DMS 273 (cell line): ENCODE measurements at regions not wholly inside any gene's neighbourhood (a gene's known extent, or its start where the extent isn't known, plus 50 kb on each side); places are given as distances from the start of the nearest gene placed in this dataset.

ENCODE experiments used
- DNase-seq: peaks from one replicate; lab custom pipeline; 2025; ENCODE audit not compliant: unreplicated experiment; lab: John Stamatoyannopoulos, UW

GRCh38 chr9:106310782-106311181, 552.2 kb upstream of the ZNF462 start:
- no peak for DNase-seq

GRCh38 chr9:106312906-106313305, 550.1 kb upstream of the ZNF462 start:
- no peak for DNase-seq

GRCh38 chr9:106314476-106314875, 548.5 kb upstream of the ZNF462 start:
- DNase-seq: no peak

GRCh38 chr9:106321394-106322180, 541.4 kb upstream of the ZNF462 start:
- peak; percentile 35 for DNase-seq

- no peak for DNase-seq
Observed at GRCh38 chr9:106322706-106323245, 540.2 kb upstream of the ZNF462 start.

- no peak for DNase-seq
Observed at GRCh38 chr9:106324053-106324585, 538.8 kb upstream of the ZNF462 start.

- no peak for DNase-seq
Observed at GRCh38 chr9:106324591-106325280, 538.2 kb upstream of the ZNF462 start.

GRCh38 chr9:106326493-106326892, 536.5 kb upstream of the ZNF462 start:
- DNase-seq: no peak

GRCh38 chr9:106333481-106333880, 529.5 kb upstream of the ZNF462 start:
- peak; percentile 38 for DNase-seq

GRCh38 chr9:106334081-106334480, 528.9 kb upstream of the ZNF462 start:
- DNase-seq: no peak

GRCh38 chr9:106339882-106340281, 523.1 kb upstream of the ZNF462 start:
- no peak for DNase-seq

GRCh38 chr9:106350777-106351176, 512.2 kb upstream of the ZNF462 start:
- DNase-seq: no peak

- DNase-seq: no peak
Observed at GRCh38 chr9:106356924-106357323, 506.0 kb upstream of the ZNF462 start.

GRCh38 chr9:106358331-106358730, 504.6 kb upstream of the ZNF462 start:
- DNase-seq: no peak

- DNase-seq: no peak
Observed at GRCh38 chr9:106376689-106377088, 486.3 kb upstream of the ZNF462 start.

- DNase-seq: peak; percentile 20
Observed at GRCh38 chr9:106383072-106383471, 479.9 kb upstream of the ZNF462 start.

- DNase-seq: no peak
Observed at GRCh38 chr9:106387965-106388364, 475.0 kb upstream of the ZNF462 start.

GRCh38 chr9:106393226-106393625, 469.7 kb upstream of the ZNF462 start:
- no peak for DNase-seq

GRCh38 chr9:106400170-106400569, 462.8 kb upstream of the ZNF462 start:
- DNase-seq: no peak

GRCh38 chr9:106400950-106401349, 462.0 kb upstream of the ZNF462 start:
- no peak for DNase-seq

- no peak for DNase-seq
Observed at GRCh38 chr9:106403081-106403480, 459.9 kb upstream of the ZNF462 start.

- no peak for DNase-seq
Observed at GRCh38 chr9:106404137-106404536, 458.8 kb upstream of the ZNF462 start.
